ENCODE measurements at regions not wholly inside any gene's neighbourhood (a gene's known extent, or its start where the extent isn't known, plus 50 kb on each side); places are given as distances from the start of the nearest gene placed in this dataset.

GRCh38 chr7:46286957-46287356, 365.9 kb upstream of the IGFBP3 start:
- TF ChIP-seq, protein P1, sequence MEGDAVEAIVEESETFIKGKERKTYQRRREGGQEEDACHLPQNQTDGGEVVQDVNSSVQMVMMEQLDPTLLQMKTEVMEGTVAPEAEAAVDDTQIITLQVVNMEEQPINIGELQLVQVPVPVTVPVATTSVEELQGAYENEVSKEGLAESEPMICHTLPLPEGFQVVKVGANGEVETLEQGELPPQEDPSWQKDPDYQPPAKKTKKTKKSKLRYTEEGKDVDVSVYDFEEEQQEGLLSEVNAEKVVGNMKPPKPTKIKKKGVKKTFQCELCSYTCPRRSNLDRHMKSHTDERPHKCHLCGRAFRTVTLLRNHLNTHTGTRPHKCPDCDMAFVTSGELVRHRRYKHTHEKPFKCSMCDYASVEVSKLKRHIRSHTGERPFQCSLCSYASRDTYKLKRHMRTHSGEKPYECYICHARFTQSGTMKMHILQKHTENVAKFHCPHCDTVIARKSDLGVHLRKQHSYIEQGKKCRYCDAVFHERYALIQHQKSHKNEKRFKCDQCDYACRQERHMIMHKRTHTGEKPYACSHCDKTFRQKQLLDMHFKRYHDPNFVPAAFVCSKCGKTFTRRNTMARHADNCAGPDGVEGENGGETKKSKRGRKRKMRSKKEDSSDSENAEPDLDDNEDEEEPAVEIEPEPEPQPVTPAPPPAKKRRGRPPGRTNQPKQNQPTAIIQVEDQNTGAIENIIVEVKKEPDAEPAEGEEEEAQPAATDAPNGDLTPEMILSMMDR (IDR thresholded peaks at IDR 0.05) = no peak
- TF ChIP-seq GABPB1 (CRISPR knock-in tag; IDR thresholded peaks at IDR 0.05) = no peak
- TF ChIP-seq, protein P2, sequence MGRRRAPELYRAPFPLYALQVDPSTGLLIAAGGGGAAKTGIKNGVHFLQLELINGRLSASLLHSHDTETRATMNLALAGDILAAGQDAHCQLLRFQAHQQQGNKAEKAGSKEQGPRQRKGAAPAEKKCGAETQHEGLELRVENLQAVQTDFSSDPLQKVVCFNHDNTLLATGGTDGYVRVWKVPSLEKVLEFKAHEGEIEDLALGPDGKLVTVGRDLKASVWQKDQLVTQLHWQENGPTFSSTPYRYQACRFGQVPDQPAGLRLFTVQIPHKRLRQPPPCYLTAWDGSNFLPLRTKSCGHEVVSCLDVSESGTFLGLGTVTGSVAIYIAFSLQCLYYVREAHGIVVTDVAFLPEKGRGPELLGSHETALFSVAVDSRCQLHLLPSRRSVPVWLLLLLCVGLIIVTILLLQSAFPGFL (CRISPR knock-in tag; IDR thresholded peaks at IDR 0.05; ENCODE audit: borderline replicate concordance) = no peak
- TF ChIP-seq, protein P3, sequence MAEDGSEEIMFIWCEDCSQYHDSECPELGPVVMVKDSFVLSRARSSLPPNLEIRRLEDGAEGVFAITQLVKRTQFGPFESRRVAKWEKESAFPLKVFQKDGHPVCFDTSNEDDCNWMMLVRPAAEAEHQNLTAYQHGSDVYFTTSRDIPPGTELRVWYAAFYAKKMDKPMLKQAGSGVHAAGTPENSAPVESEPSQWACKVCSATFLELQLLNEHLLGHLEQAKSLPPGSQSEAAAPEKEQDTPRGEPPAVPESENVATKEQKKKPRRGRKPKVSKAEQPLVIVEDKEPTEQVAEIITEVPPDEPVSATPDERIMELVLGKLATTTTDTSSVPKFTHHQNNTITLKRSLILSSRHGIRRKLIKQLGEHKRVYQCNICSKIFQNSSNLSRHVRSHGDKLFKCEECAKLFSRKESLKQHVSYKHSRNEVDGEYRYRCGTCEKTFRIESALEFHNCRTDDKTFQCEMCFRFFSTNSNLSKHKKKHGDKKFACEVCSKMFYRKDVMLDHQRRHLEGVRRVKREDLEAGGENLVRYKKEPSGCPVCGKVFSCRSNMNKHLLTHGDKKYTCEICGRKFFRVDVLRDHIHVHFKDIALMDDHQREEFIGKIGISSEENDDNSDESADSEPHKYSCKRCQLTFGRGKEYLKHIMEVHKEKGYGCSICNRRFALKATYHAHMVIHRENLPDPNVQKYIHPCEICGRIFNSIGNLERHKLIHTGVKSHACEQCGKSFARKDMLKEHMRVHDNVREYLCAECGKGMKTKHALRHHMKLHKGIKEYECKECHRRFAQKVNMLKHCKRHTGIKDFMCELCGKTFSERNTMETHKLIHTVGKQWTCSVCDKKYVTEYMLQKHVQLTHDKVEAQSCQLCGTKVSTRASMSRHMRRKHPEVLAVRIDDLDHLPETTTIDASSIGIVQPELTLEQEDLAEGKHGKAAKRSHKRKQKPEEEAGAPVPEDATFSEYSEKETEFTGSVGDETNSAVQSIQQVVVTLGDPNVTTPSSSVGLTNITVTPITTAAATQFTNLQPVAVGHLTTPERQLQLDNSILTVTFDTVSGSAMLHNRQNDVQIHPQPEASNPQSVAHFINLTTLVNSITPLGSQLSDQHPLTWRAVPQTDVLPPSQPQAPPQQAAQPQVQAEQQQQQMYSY (CRISPR knock-in tag; IDR thresholded peaks at IDR 0.05) = no peak
- no peak for TF ChIP-seq NR2C2 (CRISPR knock-in tag; IDR thresholded peaks at IDR 0.05)
- no peak for TF ChIP-seq ATF6 (CRISPR knock-in tag; IDR thresholded peaks at IDR 0.05)
- no peak for TF ChIP-seq CBFB (CRISPR knock-in tag; IDR thresholded peaks at IDR 0.05; ENCODE audit: low read depth)
- TF ChIP-seq NFATC4 (CRISPR knock-in tag; IDR thresholded peaks at IDR 0.05) = no peak
- TF ChIP-seq MXD4 (CRISPR knock-in tag; IDR thresholded peaks at IDR 0.05; ENCODE audit: borderline replicate concordance) = no peak
